ENCODE measurements at regions not wholly inside any gene's neighbourhood (a gene's known extent, or its start where the extent isn't known, plus 50 kb on each side); places are given as distances from the start of the nearest gene placed in this dataset.

DNA sequence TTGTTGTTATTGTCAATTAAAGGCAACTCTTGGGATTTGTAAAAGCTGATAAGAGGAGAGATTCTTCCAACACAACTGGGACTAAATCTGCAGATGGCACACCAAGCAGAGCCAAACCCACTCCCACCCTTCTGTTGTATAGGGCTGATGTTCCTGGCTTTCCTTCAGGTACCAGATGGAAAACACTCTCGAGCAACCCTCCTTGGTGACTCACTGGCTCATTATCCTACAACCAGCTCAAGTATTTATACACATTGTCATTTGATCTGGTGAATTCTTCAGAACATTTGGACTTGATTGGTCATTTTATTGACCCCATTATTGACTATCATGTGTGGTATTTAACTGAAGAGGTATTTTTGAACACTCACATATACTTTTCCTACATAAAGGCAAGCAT, 190.3 kb upstream of the PCSK2 start:
- H3K27ac Mint-ChIP-seq = no peak overlapping the region
- no peak for DNase-seq

GRCh38 chr20:17042122-17042521, 184.7 kb upstream of the PCSK2 start:
- H3K9me3 Mint-ChIP-seq = no peaks in the 10 kb centered on the region
- H3K4me1 Mint-ChIP-seq = no peaks in the 10 kb centered on the region
- CTCF ChIA-PET = no interaction called here
- H3K27ac Mint-ChIP-seq = no peak overlapping the region
- H3K36me3 Mint-ChIP-seq = no peaks in the 10 kb centered on the region
- no peak for DNase-seq
- no peak overlapping the region for H3K4me3 Mint-ChIP-seq
- no peaks in the 10 kb centered on the region for H3K27me3 Mint-ChIP-seq

More for the DNA sequence above, 190.3 kb upstream of the PCSK2 start:
- no peaks in the 10 kb centered on the region for H3K36me3 Mint-ChIP-seq
- no peak overlapping the region for H3K4me3 Mint-ChIP-seq
- no peaks in the 10 kb centered on the region for H3K9me3 Mint-ChIP-seq
- H3K27me3 Mint-ChIP-seq = no peaks in the 10 kb centered on the region
- no peaks in the 10 kb centered on the region for H3K4me1 Mint-ChIP-seq
- CTCF ChIA-PET = no interaction called here

DNA sequence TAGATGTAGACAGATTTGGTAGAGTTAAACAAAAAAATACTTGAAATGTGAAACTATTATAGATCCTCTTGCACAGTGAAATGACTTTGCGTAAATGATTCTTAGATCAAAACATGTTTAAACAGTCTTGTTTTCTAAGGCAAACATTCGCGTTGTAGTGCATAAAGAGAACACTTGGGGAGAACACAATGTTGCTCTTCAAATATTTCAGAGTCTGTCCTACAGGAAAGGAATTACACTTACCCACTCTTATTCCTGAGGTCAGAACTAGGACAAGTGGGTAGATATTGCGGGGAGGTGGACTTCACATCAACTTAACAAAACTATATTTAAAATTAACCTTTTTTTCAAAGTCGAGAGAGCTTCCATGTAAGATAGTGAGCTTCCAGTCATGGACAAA, 183.5 kb upstream of the PCSK2 start:
- no peak overlapping the region for H3K4me3 Mint-ChIP-seq
- H3K27me3 Mint-ChIP-seq = no peaks in the 10 kb centered on the region
- no peak overlapping the region for H3K27ac Mint-ChIP-seq
- no peak for DNase-seq
- CTCF ChIA-PET = no interaction called here
- H3K4me1 Mint-ChIP-seq = no peaks in the 10 kb centered on the region
- H3K36me3 Mint-ChIP-seq = no peaks in the 10 kb centered on the region
- H3K9me3 Mint-ChIP-seq = no peaks in the 10 kb centered on the region

DNA sequence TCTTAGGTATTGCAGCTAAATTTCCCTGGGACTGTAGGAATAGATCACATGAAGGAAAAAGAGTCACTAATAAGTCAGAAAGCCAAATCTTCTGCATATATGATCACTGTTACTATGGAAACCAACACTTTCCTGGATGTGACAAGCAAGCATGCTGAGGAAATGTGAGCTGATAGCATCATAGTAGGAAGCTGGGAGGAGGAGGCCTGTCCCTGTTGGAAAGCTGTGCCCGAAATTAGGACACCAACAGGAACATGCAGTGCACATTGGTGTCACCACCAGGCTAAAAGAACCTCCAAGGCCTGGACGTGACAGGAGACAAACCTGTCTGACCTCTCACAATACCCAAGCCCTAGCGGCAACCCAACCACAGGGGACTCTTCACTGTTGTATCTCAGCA, 181.9 kb upstream of the PCSK2 start:
- Mint-ChIP-seq H3K4me3 (no peak overlapping the region), H3K27ac (no peak overlapping the region), H3K36me3 (no peaks in the 10 kb centered on the region), H3K27me3 (no peaks in the 10 kb centered on the region), H3K4me1 (no peaks in the 10 kb centered on the region), H3K9me3 (no peaks in the 10 kb centered on the region)
- CTCF ChIA-PET = no interaction called here
- no peak for DNase-seq

- Mint-ChIP-seq H3K9me3 (peaks cover 9% of the 10 kb centered on the region), H3K36me3 (no peaks in the 10 kb centered on the region), H3K4me3 (no peak overlapping the region), H3K27me3 (no peaks in the 10 kb centered on the region), H3K4me1 (no peaks in the 10 kb centered on the region), H3K27ac (no peak overlapping the region)
- DNase-seq = no peak
- CTCF ChIA-PET = no interaction called here
Observed at GRCh38 chr20:17059465-17059864, 167.4 kb upstream of the PCSK2 start.

DNA sequence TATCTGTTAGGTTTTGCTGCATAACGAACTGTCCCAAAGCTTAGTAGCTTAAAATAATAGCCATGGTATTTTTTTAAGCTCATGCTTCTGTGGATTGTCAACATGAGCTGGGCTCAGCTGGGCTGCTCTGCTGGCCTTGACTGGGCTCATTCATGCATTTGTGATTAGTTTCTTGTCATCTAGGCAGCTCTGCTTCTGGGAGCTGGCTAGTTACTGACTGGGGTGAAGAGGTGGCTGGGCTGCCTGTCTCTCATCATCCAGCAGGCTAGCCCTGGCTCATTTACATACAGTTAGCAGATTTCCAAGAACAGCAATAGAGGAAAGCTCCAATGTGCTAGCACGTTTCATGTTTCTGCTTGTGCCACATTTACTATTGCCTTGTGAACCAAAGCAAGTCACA, 165.1 kb upstream of the PCSK2 start:
- Mint-ChIP-seq H3K4me3 (no peak overlapping the region), H3K27me3 (no peaks in the 10 kb centered on the region), H3K36me3 (no peaks in the 10 kb centered on the region), H3K4me1 (no peaks in the 10 kb centered on the region), H3K27ac (no peak overlapping the region), H3K9me3 (peaks cover 6% of the 10 kb centered on the region)
- CTCF ChIA-PET = no interaction called here
- no peak for DNase-seq

DNA sequence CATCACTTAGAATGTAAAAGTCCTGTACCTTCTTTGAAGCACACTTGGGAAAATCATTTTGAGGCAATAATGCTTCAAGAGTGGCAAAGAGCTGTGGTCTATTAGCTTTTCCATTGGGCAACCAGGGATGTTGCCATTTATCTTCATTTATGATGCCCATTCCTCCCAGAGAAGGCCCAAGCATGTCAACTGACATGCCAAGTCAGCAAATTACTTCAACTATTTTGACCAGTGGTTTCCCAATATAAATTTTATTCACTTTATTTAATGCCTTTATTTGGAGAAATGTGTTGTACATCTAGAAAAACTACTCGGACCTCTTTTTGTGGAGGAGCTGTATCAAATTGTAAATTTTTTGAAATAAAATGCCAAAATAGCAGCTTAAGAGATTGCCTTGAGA, 164.1 kb upstream of the PCSK2 start:
- no peak for DNase-seq
- Mint-ChIP-seq H3K36me3 (no peaks in the 10 kb centered on the region), H3K4me3 (no peak overlapping the region), H3K9me3 (peaks cover 6% of the 10 kb centered on the region), H3K27me3 (no peaks in the 10 kb centered on the region), H3K27ac (no peak overlapping the region), H3K4me1 (no peaks in the 10 kb centered on the region)
- CTCF ChIA-PET = no interaction called here

- Mint-ChIP-seq H3K4me3 (no peak overlapping the region), H3K27ac (no peak overlapping the region), H3K9me3 (peaks cover 7% of the 10 kb centered on the region), H3K27me3 (no peaks in the 10 kb centered on the region), H3K36me3 (no peaks in the 10 kb centered on the region), H3K4me1 (no peaks in the 10 kb centered on the region)
- no peak for DNase-seq
- CTCF ChIA-PET = no interaction called here
Observed at GRCh38 chr20:17066902-17067301, 159.9 kb upstream of the PCSK2 start.

DNA sequence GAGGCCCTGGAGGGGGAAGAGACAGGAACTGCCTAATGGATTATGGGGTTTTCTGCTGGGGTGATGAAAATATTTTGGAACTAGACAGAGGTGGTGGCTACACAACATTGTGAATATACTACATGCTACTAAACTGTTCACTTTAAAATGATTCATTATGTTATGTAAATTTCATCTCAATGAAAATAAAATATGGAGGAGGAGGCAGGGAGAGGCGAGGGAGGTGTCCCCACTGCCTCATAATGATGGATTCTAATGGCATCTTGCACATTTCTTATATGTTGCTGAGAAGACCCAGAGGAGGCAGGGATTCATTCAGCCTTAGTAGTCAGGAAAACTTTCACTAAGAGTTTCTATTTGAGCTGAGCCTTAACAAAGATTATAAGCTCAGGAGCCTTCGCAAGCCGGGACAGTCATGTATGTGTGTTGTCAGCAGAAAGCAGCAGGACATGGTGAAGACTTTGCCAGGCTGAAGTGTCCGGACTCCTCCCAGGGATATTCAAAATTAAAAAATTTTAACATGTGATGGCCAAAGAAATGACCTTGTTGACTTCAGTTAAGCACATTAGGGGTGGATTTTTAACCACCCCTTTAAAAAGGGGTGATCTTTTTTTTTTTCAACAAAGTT, 158.6 kb upstream of the PCSK2 start:
- Mint-ChIP-seq H3K9me3 (peaks cover 7% of the 10 kb centered on the region), H3K27me3 (no peaks in the 10 kb centered on the region), H3K27ac (no peak overlapping the region), H3K4me1 (no peaks in the 10 kb centered on the region), H3K36me3 (no peaks in the 10 kb centered on the region), H3K4me3 (no peak overlapping the region)
- CTCF ChIA-PET = no interaction called here
- no peak for DNase-seq

DNA sequence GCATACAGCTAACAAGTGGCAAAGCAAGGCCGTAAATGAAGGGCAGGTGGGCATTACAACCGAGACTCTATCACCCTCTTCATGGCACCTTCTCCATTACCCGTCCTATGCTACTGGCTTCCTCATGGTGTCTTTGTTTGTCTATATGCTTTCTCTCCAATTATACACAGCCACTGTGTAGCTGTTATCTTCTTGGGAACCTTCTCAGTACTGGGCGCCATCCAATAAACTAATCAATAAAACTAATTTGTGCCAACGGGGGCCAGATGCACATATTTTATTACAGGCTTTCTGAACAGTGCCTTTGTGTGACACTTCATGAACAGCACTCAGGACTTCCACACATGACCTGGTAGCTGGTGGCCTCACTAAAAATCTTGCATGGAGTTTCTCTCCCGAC, 149.8 kb upstream of the PCSK2 start:
- H3K36me3 Mint-ChIP-seq = no peaks in the 10 kb centered on the region
- no peak for DNase-seq
- no peak overlapping the region for H3K27ac Mint-ChIP-seq
- CTCF ChIA-PET = no interaction called here
- H3K9me3 Mint-ChIP-seq = peaks cover 7% of the 10 kb centered on the region
- H3K4me1 Mint-ChIP-seq = no peaks in the 10 kb centered on the region
- no peak overlapping the region for H3K4me3 Mint-ChIP-seq
- H3K27me3 Mint-ChIP-seq = no peaks in the 10 kb centered on the region

GRCh38 chr20:17083738-17084137, 143.1 kb upstream of the PCSK2 start:
- no peaks in the 10 kb centered on the region for H3K27me3 Mint-ChIP-seq

GRCh38 chr20:17084909-17085308, 141.9 kb upstream of the PCSK2 start:
- CTCF ChIA-PET = no interaction called here
- H3K27me3 Mint-ChIP-seq = no peaks in the 10 kb centered on the region

More at GRCh38 chr20:17083738-17084137, 143.1 kb upstream of the PCSK2 start:
- H3K4me1 Mint-ChIP-seq = no peaks in the 10 kb centered on the region
- CTCF ChIA-PET = no interaction called here
- H3K27ac Mint-ChIP-seq = no peak overlapping the region
- DNase-seq = no peak
- H3K9me3 Mint-ChIP-seq = peaks cover 16% of the 10 kb centered on the region
- no peak overlapping the region for H3K4me3 Mint-ChIP-seq
- no peaks in the 10 kb centered on the region for H3K36me3 Mint-ChIP-seq

GRCh38 chr20:17093782-17094181, 133.1 kb upstream of the PCSK2 start:
- Mint-ChIP-seq H3K36me3 (no peaks in the 10 kb centered on the region), H3K27ac (no peak overlapping the region), H3K4me3 (no peak overlapping the region), H3K27me3 (no peaks in the 10 kb centered on the region), H3K4me1 (no peaks in the 10 kb centered on the region), H3K9me3 (peaks cover 2% of the 10 kb centered on the region)
- no peak for DNase-seq
- CTCF ChIA-PET = no interaction called here

More at GRCh38 chr20:17084909-17085308, 141.9 kb upstream of the PCSK2 start:
- no peaks in the 10 kb centered on the region for H3K4me1 Mint-ChIP-seq
- H3K4me3 Mint-ChIP-seq = no peak overlapping the region
- H3K27ac Mint-ChIP-seq = no peak overlapping the region
- H3K36me3 Mint-ChIP-seq = no peaks in the 10 kb centered on the region
- H3K9me3 Mint-ChIP-seq = peaks cover 16% of the 10 kb centered on the region
- no peak for DNase-seq

- CTCF ChIA-PET = no interaction called here
- DNase-seq = no peak
- Mint-ChIP-seq H3K27ac (no peak overlapping the region), H3K27me3 (no peaks in the 10 kb centered on the region), H3K4me1 (no peaks in the 10 kb centered on the region), H3K36me3 (no peaks in the 10 kb centered on the region), H3K9me3 (peaks cover 2% of the 10 kb centered on the region), H3K4me3 (no peak overlapping the region)
Observed at GRCh38 chr20:17097603-17098002, 129.2 kb upstream of the PCSK2 start.

DNA sequence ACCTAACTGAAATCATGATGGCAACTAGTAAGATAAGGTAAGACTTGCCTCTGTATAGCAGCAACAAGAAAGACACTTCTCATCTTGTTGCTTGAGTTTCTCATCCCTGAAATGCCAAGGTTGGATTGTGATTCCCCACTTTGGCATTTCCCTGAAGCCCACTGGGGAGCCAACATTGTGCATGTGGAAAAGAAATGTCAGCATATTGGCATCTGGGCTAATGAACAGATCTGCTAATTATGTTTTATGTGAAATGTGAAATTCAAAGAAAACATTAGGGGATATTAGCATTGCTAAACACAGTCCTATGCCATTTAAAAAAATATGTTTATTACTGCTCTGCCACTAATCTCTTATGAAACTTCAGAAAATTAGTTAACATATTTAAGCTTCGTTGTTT, 126.3 kb upstream of the PCSK2 start:
- DNase-seq = no peak
- Mint-ChIP-seq H3K27ac (no peak overlapping the region), H3K9me3 (peaks cover 8% of the 10 kb centered on the region), H3K27me3 (no peaks in the 10 kb centered on the region), H3K36me3 (no peaks in the 10 kb centered on the region), H3K4me1 (no peaks in the 10 kb centered on the region), H3K4me3 (no peak overlapping the region)
- CTCF ChIA-PET = no interaction called here

DNA sequence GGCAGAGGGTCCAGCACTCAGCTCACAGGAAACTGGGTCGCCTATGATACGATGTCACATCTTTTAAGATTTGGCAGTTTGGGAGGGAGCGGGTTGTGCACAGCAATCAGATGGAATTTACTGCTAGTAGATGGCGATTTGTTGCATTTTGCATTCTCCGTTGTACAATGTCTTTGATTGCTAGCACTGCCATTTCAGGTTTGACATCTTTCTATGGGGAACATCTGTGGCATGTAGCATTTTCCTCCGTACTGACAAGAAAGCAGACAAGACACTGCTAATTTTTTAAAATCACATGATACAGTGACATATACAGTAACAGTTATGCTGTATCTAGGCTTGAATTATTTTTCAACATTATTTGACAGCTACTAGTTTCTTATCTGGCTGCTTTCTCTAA, 119.7 kb upstream of the PCSK2 start:
- DNase-seq = no peak
- H3K4me1 Mint-ChIP-seq = no peaks in the 10 kb centered on the region
- no peak overlapping the region for H3K4me3 Mint-ChIP-seq
- H3K9me3 Mint-ChIP-seq = peaks cover 6% of the 10 kb centered on the region
- H3K27ac Mint-ChIP-seq = no peak overlapping the region
- H3K36me3 Mint-ChIP-seq = no peaks in the 10 kb centered on the region
- no peaks in the 10 kb centered on the region for H3K27me3 Mint-ChIP-seq
- CTCF ChIA-PET = no interaction called here
